ENCODE measurements at regions not wholly inside any gene's neighbourhood (a gene's known extent, or its start where the extent isn't known, plus 50 kb on each side); places are given as distances from the start of the nearest gene placed in this dataset.

DNA sequence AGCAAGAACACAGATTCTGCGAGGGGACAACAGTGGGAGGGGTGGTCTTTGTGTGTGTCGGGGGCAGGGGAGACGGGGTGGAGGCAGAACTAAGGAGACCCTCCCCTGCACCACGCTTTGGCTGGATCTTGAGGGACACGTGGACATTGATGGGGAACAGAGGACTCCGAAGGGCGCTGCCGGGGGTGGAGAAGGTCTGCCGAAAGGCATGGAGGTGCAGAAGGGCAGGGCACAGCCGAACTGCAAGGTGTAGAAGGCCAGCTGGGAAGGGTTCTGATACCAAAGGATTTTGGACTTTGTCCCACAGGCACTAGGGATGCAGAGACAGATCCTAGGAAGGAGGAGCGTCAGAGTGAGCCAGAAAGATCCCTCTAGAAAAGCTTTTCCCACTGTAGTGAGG lies 107.7 kb upstream of the SYT13 start:
- H3K27me3 ChIP-seq (ENCODE audit: insufficient read depth, poor library complexity, severe bottlenecking) = no peaks in the 10 kb centered on the region
- TF ChIP-seq, protein P1, sequence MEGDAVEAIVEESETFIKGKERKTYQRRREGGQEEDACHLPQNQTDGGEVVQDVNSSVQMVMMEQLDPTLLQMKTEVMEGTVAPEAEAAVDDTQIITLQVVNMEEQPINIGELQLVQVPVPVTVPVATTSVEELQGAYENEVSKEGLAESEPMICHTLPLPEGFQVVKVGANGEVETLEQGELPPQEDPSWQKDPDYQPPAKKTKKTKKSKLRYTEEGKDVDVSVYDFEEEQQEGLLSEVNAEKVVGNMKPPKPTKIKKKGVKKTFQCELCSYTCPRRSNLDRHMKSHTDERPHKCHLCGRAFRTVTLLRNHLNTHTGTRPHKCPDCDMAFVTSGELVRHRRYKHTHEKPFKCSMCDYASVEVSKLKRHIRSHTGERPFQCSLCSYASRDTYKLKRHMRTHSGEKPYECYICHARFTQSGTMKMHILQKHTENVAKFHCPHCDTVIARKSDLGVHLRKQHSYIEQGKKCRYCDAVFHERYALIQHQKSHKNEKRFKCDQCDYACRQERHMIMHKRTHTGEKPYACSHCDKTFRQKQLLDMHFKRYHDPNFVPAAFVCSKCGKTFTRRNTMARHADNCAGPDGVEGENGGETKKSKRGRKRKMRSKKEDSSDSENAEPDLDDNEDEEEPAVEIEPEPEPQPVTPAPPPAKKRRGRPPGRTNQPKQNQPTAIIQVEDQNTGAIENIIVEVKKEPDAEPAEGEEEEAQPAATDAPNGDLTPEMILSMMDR (IDR thresholded peaks at IDR 0.05; ENCODE audit: poor library complexity, severe bottlenecking) = no peak

GRCh38 chr11:45393334-45393733 lies 107.2 kb upstream of the SYT13 start:
- Histone ChIP-seq H3K27me3 (ENCODE audit: insufficient read depth, poor library complexity, severe bottlenecking) (no peaks in the 10 kb centered on the region), H3K4me1 (ENCODE audit: insufficient read depth, poor library complexity, severe bottlenecking) (no peaks in the 10 kb centered on the region), H3K27ac (ENCODE audit: poor library complexity, severe bottlenecking) (no peak overlapping the region), H3K36me3 (ENCODE audit: low read depth) (no peaks in the 10 kb centered on the region), H3K4me3 (ENCODE audit: severe bottlenecking) (no peak overlapping the region), H3K9me3 (ENCODE audit: severe bottlenecking) (no peaks in the 10 kb centered on the region)
- ATAC-seq (ENCODE audit: low read depth) = no peak
- TF ChIP-seq, protein P1 (IDR thresholded peaks at IDR 0.05; ENCODE audit: poor library complexity, severe bottlenecking) = no peak
- DNase-seq (ENCODE audit: low spot score) = no peak

More for the DNA sequence above, 107.7 kb upstream of the SYT13 start:
- DNase-seq (ENCODE audit: low spot score) (no peak), ATAC-seq (ENCODE audit: low read depth) (no peak)
- Histone ChIP-seq H3K9me3 (ENCODE audit: severe bottlenecking) (no peaks in the 10 kb centered on the region), H3K27ac (ENCODE audit: poor library complexity, severe bottlenecking) (no peak overlapping the region), H3K4me3 (ENCODE audit: severe bottlenecking) (no peak overlapping the region), H3K36me3 (ENCODE audit: low read depth) (no peaks in the 10 kb centered on the region), H3K4me1 (ENCODE audit: insufficient read depth, poor library complexity, severe bottlenecking) (no peaks in the 10 kb centered on the region)

- ATAC-seq (ENCODE audit: low read depth) (no peak), DNase-seq (ENCODE audit: low spot score) (no peak)
- Histone ChIP-seq H3K4me1 (ENCODE audit: insufficient read depth, poor library complexity, severe bottlenecking) (no peaks in the 10 kb centered on the region), H3K9me3 (ENCODE audit: severe bottlenecking) (no peaks in the 10 kb centered on the region), H3K4me3 (ENCODE audit: severe bottlenecking) (no peak overlapping the region), H3K27ac (ENCODE audit: poor library complexity, severe bottlenecking) (no peak overlapping the region), H3K27me3 (ENCODE audit: insufficient read depth, poor library complexity, severe bottlenecking) (no peaks in the 10 kb centered on the region), H3K36me3 (ENCODE audit: low read depth) (no peaks in the 10 kb centered on the region)
- TF ChIP-seq, protein P1 (IDR thresholded peaks at IDR 0.05; ENCODE audit: poor library complexity, severe bottlenecking) = no peak
Observed at GRCh38 chr11:45392591-45393091, 106.5 kb upstream of the SYT13 start.

DNA sequence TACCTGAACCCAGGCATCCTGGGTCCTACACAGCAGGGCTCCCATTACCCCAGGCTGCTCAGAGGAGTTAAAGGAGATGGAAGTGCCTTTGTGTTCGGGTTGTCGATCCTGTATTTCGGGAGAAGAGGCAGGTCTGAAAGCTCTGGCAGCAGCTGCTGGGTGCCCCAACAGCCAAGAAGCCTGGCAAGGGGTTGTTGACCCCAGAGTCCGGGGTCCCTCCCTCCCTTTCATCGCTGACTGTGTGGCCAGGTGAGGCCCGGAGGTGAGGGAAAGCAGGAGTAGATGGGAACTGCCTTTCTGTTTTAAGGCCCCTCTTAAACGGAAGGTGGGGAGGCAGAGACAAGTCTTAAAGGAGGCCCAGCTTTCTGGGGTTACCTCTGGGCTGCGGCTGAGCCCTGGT lies 106.0 kb upstream of the SYT13 start:
- Histone ChIP-seq H3K9me3 (ENCODE audit: severe bottlenecking) (no peaks in the 10 kb centered on the region), H3K4me1 (ENCODE audit: insufficient read depth, poor library complexity, severe bottlenecking) (no peaks in the 10 kb centered on the region), H3K4me3 (ENCODE audit: severe bottlenecking) (no peak overlapping the region), H3K36me3 (ENCODE audit: low read depth) (no peaks in the 10 kb centered on the region), H3K27ac (ENCODE audit: poor library complexity, severe bottlenecking) (no peak overlapping the region), H3K27me3 (ENCODE audit: insufficient read depth, poor library complexity, severe bottlenecking) (no peaks in the 10 kb centered on the region)
- ATAC-seq (ENCODE audit: low read depth) (no peak), DNase-seq (ENCODE audit: low spot score) (no peak)
- TF ChIP-seq, protein P1 (IDR thresholded peaks at IDR 0.05; ENCODE audit: poor library complexity, severe bottlenecking) = no peak

- ATAC-seq (ENCODE audit: low read depth) = no peak
Observed at GRCh38 chr11:45391168-45391850, 105.2 kb upstream of the SYT13 start.

More at GRCh38 chr11:45391168-45391850, 105.2 kb upstream of the SYT13 start:
- H3K4me3 ChIP-seq (ENCODE audit: severe bottlenecking) = no peak overlapping the region
- H3K27me3 ChIP-seq (ENCODE audit: insufficient read depth, poor library complexity, severe bottlenecking) = no peaks in the 10 kb centered on the region
- H3K9me3 ChIP-seq (ENCODE audit: severe bottlenecking) = no peaks in the 10 kb centered on the region
- no peaks in the 10 kb centered on the region for H3K4me1 ChIP-seq (ENCODE audit: insufficient read depth, poor library complexity, severe bottlenecking)
- H3K36me3 ChIP-seq (ENCODE audit: low read depth) = no peaks in the 10 kb centered on the region
- DNase-seq (ENCODE audit: low spot score) = no peak
- no peak overlapping the region for H3K27ac ChIP-seq (ENCODE audit: poor library complexity, severe bottlenecking)
- TF ChIP-seq, protein P1 (IDR thresholded peaks at IDR 0.05; ENCODE audit: poor library complexity, severe bottlenecking) = no peak

All from RWPE2 (cell line).